CD4-positive, alpha-beta T cell treated with Interleukin-15 for 1 hour (primary cell): ENCODE measurements at regions not wholly inside any gene's neighbourhood (a gene's known extent, or its start where the extent isn't known, plus 50 kb on each side); places are given as distances from the start of the nearest gene placed in this dataset.

Experiments used
- DNase-seq: peaks from one replicate; pipeline ENCODE4 v3.0.0-alpha.2; 2020

GRCh38 chr5:2529371-2530092 lies 221.9 kb downstream of the IRX2 start:
- no peak for DNase-seq

- DNase-seq: no peak
These were observed 226.1 kb downstream of the IRX2 start for GRCh38 chr5:2525351-2525750.

GRCh38 chr5:2524620-2525019 lies 226.9 kb downstream of the IRX2 start:
- no peak for DNase-seq

GRCh38 chr5:2523180-2523579 lies 228.3 kb downstream of the IRX2 start:
- DNase-seq: no peak

DNA sequence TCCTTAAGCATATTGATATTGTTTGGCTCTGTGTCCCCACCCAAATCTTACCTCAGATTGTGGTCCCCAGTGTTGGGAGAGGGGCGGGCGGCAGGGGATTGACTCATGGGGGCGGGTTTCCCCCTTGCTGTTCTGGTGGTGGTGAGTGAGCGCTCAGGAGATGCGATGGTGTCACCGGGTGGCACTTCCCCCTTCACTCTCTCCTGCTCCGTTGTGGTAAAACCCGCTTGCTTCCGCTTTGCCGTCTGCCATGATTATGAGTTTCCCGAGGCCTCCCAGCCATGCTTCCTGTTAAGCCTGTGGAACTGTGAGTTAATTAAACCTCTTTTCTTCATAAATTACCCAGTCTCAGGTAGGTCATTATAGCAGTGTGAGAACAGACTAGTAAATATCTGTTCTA lies 229.1 kb downstream of the IRX2 start:
- no peak for DNase-seq

DNA sequence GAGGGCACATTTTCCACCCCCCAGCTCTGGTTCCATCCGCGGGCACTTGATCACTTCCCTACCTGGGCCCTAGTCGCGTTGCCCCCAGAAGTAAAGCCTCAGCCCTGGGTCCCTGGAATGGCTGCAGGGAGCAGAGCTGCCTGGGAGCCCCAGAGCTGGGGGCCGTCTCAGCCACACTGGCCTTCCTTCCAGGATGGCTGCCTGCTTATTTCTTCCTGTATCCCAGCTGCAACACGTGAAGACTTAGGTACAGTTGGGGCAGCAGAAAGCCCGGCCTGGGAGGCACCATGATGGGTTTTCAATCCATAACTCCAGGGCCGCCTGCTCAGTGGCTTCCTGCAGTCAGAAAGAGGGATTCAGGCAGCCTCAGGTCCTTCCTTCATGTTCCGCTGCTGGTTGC lies 232.3 kb downstream of the IRX2 start:
- no peak for DNase-seq

- no peak for DNase-seq
These were observed 234.0 kb downstream of the IRX2 start for GRCh38 chr5:2517451-2517850.

GRCh38 chr5:2515180-2515764 lies 236.2 kb downstream of the IRX2 start:
- DNase-seq: no peak

DNA sequence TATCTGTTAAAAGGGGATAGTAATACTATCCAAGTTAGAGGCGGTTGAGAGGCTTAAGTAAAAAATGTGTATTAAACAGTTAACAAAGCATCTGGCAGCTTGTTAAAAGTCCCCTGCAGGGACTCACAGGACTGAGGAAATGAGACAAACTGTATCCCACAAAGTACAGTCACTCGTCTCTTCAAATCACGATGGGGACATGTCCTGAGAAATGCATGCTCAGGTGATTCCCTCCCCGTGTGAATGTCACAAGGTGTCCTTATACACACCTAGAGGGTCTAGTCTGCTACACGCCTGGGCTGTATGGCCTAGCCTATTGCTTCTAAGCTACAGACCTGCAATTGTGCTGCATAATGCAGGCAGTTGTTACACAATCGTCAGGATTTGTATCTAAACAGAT lies 237.0 kb downstream of the IRX2 start:
- no peak for DNase-seq

DNA sequence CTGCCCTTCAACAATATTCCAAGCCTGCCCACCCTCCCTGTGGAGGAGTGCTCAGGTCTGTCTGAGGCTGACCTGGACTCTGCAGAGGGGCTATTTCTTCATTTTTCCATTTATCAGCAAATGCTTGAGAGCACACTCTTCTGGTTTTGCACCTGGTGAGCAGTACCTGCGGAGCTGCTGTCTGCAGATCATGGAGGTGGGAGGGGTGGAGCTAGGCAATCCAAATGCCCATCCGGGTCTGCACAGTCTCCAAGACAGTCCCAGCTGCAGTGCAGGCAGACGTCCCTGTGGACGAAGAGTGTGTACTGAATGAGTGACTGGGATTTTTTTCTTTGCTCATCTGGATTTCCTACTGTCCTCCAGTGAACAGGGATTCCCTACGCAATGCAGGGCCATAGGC lies 239.8 kb downstream of the IRX2 start:
- no peak for DNase-seq

GRCh38 chr5:2511126-2511525 lies 240.4 kb downstream of the IRX2 start:
- DNase-seq: no peak

DNA sequence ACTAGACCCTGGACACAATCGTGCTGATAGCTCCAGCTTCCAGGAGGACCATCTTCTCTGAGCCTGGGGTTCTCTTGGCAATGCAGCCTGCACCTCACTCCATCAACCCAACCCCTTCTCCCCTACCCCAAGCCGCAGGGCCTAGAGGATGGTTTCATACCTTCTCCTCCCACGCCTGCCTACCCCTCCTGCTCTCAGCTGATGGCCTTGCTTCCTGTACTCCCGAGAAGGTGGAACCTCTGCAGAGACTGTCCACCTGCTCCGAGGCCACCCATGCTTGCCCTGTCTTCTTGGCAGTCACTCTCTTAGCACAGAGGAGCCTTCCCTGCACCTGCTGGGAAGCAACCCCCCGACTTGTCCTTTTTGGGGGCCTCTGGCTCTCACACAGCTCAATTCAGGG lies 241.9 kb downstream of the IRX2 start:
- no peak for DNase-seq

DNA sequence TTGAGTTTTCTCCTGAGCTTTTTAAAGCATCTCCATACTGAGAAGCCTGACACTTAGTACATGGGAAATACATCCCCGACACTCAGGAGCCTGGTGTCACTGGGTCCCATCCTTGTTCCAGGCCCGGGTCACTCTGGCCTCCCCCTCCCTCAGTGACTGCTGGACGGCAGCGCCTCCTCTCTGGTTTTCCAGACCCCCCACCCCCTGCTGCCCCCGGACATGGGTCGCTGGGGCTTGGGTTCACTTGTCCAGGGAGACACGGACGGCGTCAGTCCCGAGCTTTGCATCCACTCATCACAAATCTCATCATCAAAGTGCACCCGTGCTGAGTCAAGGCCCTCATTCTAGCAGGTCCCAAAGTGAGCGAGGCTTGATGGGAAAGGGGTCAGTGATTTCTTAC lies 243.0 kb downstream of the IRX2 start:
- DNase-seq: no peak

DNA sequence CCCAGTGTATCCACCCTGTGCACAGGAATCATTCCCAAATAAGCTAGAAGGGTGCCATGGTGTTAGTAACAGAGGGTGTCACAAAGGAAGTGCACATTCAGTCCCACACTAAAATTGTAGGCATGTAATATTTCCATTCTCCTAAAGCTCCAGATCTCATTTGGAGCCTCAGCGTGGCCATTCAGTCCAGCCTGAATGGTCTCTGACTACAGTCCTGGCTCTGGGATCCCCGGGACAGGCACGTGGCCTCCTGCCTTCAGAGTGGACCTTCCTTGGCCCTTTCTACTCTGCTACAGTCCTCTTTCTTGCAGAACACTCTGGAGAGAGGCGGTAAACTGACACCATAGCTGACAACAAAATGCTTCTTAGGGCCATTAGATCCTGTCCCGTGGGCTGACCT lies 243.9 kb downstream of the IRX2 start:
- DNase-seq: no peak

- DNase-seq: no peak
These were observed 244.9 kb downstream of the IRX2 start for GRCh38 chr5:2506603-2507002.

DNA sequence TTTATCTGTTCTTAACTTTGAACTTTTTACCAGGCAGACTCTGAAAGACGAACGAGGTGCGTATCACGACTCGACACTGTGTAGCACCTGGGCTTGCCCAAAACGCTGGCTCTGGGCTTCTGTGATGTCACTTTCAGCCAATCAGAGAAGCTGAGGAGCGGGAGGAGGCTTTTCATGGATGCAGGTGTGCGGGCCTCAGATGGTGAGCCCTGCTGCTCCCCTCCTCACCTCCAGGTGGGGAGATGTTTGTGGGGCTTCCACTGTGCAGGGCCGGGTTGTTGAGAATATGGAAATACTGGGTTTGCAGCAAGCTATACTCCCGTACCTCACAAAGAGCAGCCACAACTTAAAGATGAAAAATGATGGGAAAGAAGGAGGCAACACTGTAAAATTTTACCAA lies 246.3 kb downstream of the IRX2 start:
- DNase-seq: no peak

- no peak for DNase-seq
These were observed 248.4 kb downstream of the IRX2 start for GRCh38 chr5:2502970-2503594.

GRCh38 chr5:2499917-2500316 lies 251.6 kb downstream of the IRX2 start:
- DNase-seq: no peak

DNA sequence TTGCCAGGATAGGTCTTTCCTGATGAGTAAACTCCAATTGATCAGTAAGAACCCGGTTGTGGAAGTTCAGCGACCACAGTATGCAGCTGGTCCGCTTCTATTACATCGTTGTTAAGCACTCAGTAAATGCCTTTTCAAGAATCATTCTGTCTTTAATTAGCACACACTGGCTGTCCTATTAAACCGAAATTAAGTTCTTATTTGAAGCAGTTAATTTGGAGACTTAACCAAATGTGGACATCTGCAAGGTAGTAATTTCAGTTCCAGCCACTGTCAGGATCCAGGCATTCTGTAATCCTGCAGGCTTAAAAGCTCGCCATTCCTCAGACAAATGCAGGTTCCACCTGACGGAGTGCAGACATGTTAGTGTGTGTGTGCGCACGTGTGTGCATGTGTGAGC lies 254.6 kb downstream of the IRX2 start:
- no peak for DNase-seq

DNA sequence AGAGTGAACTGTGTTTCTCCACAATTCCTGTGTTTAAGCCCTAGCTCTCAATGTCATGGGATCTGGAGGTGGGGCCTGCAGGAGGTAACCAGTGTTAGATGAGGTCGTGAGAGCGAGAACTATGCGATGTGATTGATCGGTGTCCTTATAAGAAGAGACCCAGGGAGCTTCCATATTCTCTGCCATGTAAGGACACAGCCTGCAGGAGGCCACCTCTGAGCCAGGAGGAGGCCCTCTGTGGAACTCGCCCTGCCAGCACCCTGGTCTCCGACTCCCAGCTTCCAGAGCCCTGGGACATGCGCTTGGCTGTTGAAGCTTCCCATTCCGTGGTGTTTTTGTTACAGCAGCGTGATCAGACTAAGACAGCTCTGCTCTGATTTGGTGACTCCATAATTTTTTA lies 255.4 kb downstream of the IRX2 start:
- DNase-seq: no peak

DNA sequence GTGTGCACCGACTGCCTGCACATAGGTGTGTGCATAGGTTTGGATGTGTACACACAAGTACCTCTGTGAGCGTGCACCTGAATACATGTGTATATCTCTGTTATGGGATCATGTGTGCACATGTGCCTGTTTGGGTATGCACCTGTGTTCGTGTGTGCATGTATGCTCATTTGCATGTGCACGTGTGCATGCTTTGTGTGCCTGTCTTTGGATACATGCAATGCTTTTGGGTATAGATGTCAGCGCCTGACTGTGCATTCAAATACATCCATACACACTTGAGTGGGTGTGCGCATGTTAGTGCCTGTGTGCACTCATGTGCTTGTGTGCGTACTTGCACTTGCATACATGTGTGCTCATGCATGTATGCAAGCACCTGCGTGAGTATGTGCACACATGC lies 258.1 kb downstream of the IRX2 start:
- DNase-seq: no peak

- no peak for DNase-seq
These were observed 259.0 kb downstream of the IRX2 start for GRCh38 chr5:2492476-2492875.

DNA sequence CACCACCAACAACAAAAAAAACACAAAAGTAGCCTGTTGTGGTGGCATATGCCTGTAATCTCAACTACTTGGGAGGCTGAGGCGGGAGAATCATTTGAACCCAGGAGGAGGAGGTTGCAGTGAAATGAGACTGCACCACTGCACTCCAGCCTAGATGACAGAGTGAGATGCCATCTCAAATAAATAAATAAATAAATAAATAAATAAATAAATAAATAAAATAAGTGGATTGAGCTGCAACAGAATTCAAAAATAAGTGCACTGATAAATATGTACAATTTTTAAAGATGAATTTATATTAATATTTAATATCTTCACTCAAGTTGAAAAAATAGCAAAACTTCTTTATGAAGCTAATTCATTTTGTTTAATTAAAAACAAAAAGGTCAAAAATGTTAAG lies 259.6 kb downstream of the IRX2 start:
- DNase-seq: no peak

DNA sequence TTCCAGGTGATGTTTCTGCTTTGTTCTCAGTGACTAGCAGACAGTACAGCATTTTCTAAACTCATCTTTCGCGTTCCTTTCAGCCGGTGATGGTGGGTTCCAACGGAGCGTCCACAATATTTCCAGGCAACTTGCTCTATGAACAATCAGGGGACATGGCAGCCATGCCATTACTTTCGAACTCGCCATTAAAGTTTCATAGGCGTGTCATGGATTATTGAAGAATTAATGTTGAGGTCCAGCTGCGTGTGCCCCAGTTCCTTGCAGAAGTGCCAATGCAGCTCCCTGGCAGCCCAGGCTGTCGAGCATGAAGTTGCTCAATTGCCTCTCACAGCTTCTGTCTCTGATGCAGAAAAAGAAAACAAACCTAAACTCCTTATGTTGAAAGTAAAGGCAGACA lies 262.2 kb downstream of the IRX2 start:
- no peak for DNase-seq

- no peak for DNase-seq
These were observed 262.9 kb downstream of the IRX2 start for GRCh38 chr5:2488593-2488992.
